Globus pallidus (tissue), 1 donor: ENCODE measurements at regions not wholly inside any gene's neighbourhood (a gene's known extent, or its start where the extent isn't known, plus 50 kb on each side); places are given as distances from the start of the nearest gene placed in this dataset.

Source experiments
- DNase-seq: peaks from one replicate; pipeline ENCODE4 v3.0.0-alpha.2; 2015; ENCODE audit warnings: low spot score

GRCh38 chr4:163582703-163583102, 88.2 kb downstream of the TMA16 start:
- no peak for DNase-seq

- DNase-seq: no peak
Measured at GRCh38 chr4:163587867-163588266, 93.4 kb downstream of the TMA16 start.

GRCh38 chr4:163588532-163588931, 94.0 kb downstream of the TMA16 start:
- no peak for DNase-seq

- DNase-seq: no peak
Measured at GRCh38 chr4:163590103-163590502, 95.6 kb downstream of the TMA16 start.

- DNase-seq: no peak
Measured at GRCh38 chr4:163590619-163591264, 96.3 kb downstream of the TMA16 start.

GRCh38 chr4:163591614-163592020, 97.1 kb downstream of the TMA16 start:
- peak; percentile 36 for DNase-seq

GRCh38 chr4:163592212-163592611, 97.7 kb downstream of the TMA16 start:
- no peak for DNase-seq

- no peak for DNase-seq
Measured at GRCh38 chr4:163595580-163595979, 101.1 kb downstream of the TMA16 start.

GRCh38 chr4:163598028-163598427, 103.5 kb downstream of the TMA16 start:
- no peak for DNase-seq

- no peak for DNase-seq
Measured at GRCh38 chr4:163598489-163598888, 104.0 kb downstream of the TMA16 start.

GRCh38 chr4:163600727-163601126, 106.2 kb downstream of the TMA16 start:
- no peak for DNase-seq

GRCh38 chr4:163603257-163603656, 108.8 kb downstream of the TMA16 start:
- DNase-seq: no peak

GRCh38 chr4:163606896-163607691, 112.6 kb downstream of the TMA16 start:
- peak; percentile 53 for DNase-seq

- DNase-seq: no peak
Measured at GRCh38 chr4:163609019-163609418, 114.5 kb downstream of the TMA16 start.

GRCh38 chr4:163610648-163611047, 116.2 kb downstream of the TMA16 start:
- no peak for DNase-seq

- no peak for DNase-seq
Measured at GRCh38 chr4:163611182-163611581, 116.7 kb downstream of the TMA16 start.

GRCh38 chr4:163611784-163612445, 117.4 kb downstream of the TMA16 start:
- DNase-seq: no peak

GRCh38 chr4:163612762-163613161, 118.3 kb downstream of the TMA16 start:
- no peak for DNase-seq

- DNase-seq: peak; percentile 29
Measured at GRCh38 chr4:163613383-163613782, 118.9 kb downstream of the TMA16 start.

GRCh38 chr4:163614866-163615265, 120.4 kb downstream of the TMA16 start:
- DNase-seq: no peak

- DNase-seq: no peak
Measured at GRCh38 chr4:163618845-163619244, 124.4 kb downstream of the TMA16 start.

GRCh38 chr4:163620738-163621137, 126.2 kb downstream of the TMA16 start:
- DNase-seq: no peak

- DNase-seq: no peak
Measured at GRCh38 chr4:163621821-163622220, 127.3 kb downstream of the TMA16 start.
